Kidney (tissue), 13 donors: ENCODE measurements at regions not wholly inside any gene's neighbourhood (a gene's known extent, or its start where the extent isn't known, plus 50 kb on each side); places are given as distances from the start of the nearest gene placed in this dataset.

ENCODE experiments used
- DNase-seq, 5 donors: peaks; one replicate each; pipeline ENCODE4 v3.0.0-alpha.2; 2013 to 2020
- FAIRE-seq: peaks from 2 replicates; lab custom pipeline; 2012; peaks lifted over from hg19 to GRCh38; lab: Jason Lieb, UNC
- H3K27ac ChIP-seq, 2 donors: one replicate each; pipeline ENCODE4 v1.7.0; 2013; ENCODE audit warnings: low read depth in 2 of 2, low read length in 2 of 2, inconsistent platforms in 1 of 2
- H3K27me3 ChIP-seq: one replicate; pipeline ENCODE4 v1.7.1; 2013; ENCODE audit warnings: low read length, inconsistent platforms; ENCODE audit not compliant: control insufficient read depth, insufficient read depth
- H3K36me3 ChIP-seq, 3 donors: one replicate each; pipeline versions ENCODE4 v1.7.0 to v1.7.1; 2013; ENCODE audit warnings: low read length in 3 of 3, control low read depth in 1 of 3, inconsistent platforms in 1 of 3; ENCODE audit not compliant: insufficient read depth in 3 of 3, control insufficient read depth in 2 of 3
- H3K4me1 ChIP-seq, 3 donors: one replicate each; pipeline versions ENCODE4 v1.7.0 to v1.7.1; 2013; ENCODE audit warnings: low read length in 3 of 3, inconsistent platforms in 1 of 3, low read depth in 1 of 3; ENCODE audit not compliant: control insufficient read depth in 2 of 3, insufficient read depth in 2 of 3
- H3K4me3 ChIP-seq, 3 donors: one replicate each; pipeline versions ENCODE4 v1.7.0 to v1.8.1; 2013; ENCODE audit warnings: low read length in 3 of 3, control low read depth in 1 of 3, inconsistent platforms in 1 of 3
- H3K9ac ChIP-seq, 3 donors: one replicate each; pipeline versions ENCODE4 v1.7.0 to v1.7.1; 2013; ENCODE audit warnings: low read length in 3 of 3, control low read depth in 1 of 3, inconsistent platforms in 1 of 3
- H3K9me3 ChIP-seq, 3 donors: one replicate each; pipeline versions ENCODE4 v1.7.0 to v1.7.1; 2013; ENCODE audit warnings: low read length in 3 of 3, control low read depth in 1 of 3, inconsistent platforms in 1 of 3; ENCODE audit not compliant: control insufficient read depth in 2 of 3, insufficient read depth in 1 of 3
- CTCF ChIP-seq: IDR thresholded peaks from 3 replicates; pipeline ENCODE4 v1.5.1; 2012; ENCODE audit warnings: mild to moderate bottlenecking, moderate library complexity, borderline replicate concordance; ENCODE audit not compliant: insufficient read depth; ENCODE audit errors: extremely low read depth
- intact Hi-C: fragments of 100-400 bp; cut with DNase I; formaldehyde crosslinking; loops from one replicate; pipeline ENCODE4 v1.11.1; 2022
- donor health status: control.
- donor health status: control.
- donor health status: control.
- donor health status: control.
- donor health status: control.
- donor health status: DM: yes; HTN: yes; CAD: no.
- donor health status: Normal renal cell carcinoma (clear cell type).

- intact Hi-C loops, result no loop called here
- TF ChIP-seq CTCF, result no peak
These were observed 136.4 kb upstream of the TAC1 start for GRCh38 chr7:97595439-97595838.

GRCh38 chr7:97601931-97602457, 129.9 kb upstream of the TAC1 start:
- FAIRE-seq (no peak), DNase-seq (no peak)
- TF ChIP-seq CTCF, result no peak
- Histone ChIP-seq H3K36me3 (no peaks in the 10 kb centered on the region), H3K4me3 (no peak overlapping the region), H3K27me3 (no peaks in the 10 kb centered on the region), H3K9me3 (no peaks in the 10 kb centered on the region), H3K9ac (no peak overlapping the region), H3K27ac (no peak overlapping the region), H3K4me1 (no peaks in the 10 kb centered on the region)
- intact Hi-C loops, result no loop called here

More at GRCh38 chr7:97595439-97595838, 136.4 kb upstream of the TAC1 start:
- no peak for FAIRE-seq
- H3K27me3 ChIP-seq, result no peaks in the 10 kb centered on the region
- DNase-seq, result no peak
- no peak overlapping the region for H3K27ac ChIP-seq
- no peaks in the 10 kb centered on the region for H3K9me3 ChIP-seq
- no peak overlapping the region for H3K9ac ChIP-seq
- H3K36me3 ChIP-seq, result no peaks in the 10 kb centered on the region
- H3K4me3 ChIP-seq, result no peak overlapping the region
- H3K4me1 ChIP-seq, result no peaks in the 10 kb centered on the region

- H3K27ac ChIP-seq, result no peak overlapping the region
- no peaks in the 10 kb centered on the region for H3K36me3 ChIP-seq
- no peaks in the 10 kb centered on the region for H3K27me3 ChIP-seq
- H3K4me3 ChIP-seq, result no peak overlapping the region
- no peak overlapping the region for H3K9ac ChIP-seq
- no peaks in the 10 kb centered on the region for H3K4me1 ChIP-seq
- no peak for DNase-seq
- FAIRE-seq, result no peak
- intact Hi-C loops, result no loop called here
- TF ChIP-seq CTCF, result no peak
- H3K9me3 ChIP-seq, result no peaks in the 10 kb centered on the region
These were observed 111.4 kb upstream of the TAC1 start for GRCh38 chr7:97620495-97620894.

- H3K27ac ChIP-seq, result no peak overlapping the region
- DNase-seq, result no peak
- H3K4me1 ChIP-seq, result no peaks in the 10 kb centered on the region
- TF ChIP-seq CTCF, result no peak
- H3K9ac ChIP-seq, result no peak overlapping the region
- H3K4me3 ChIP-seq, result no peak overlapping the region
- H3K9me3 ChIP-seq, result no peaks in the 10 kb centered on the region
- intact Hi-C loops, result no loop called here
- no peak for FAIRE-seq
- no peaks in the 10 kb centered on the region for H3K36me3 ChIP-seq
- no peaks in the 10 kb centered on the region for H3K27me3 ChIP-seq
These were observed 108.6 kb upstream of the TAC1 start for GRCh38 chr7:97623333-97623732.
